GM19324 (cell line): ENCODE measurements at regions not wholly inside any gene's neighbourhood (a gene's known extent, or its start where the extent isn't known, plus 50 kb on each side); places are given as distances from the start of the nearest gene placed in this dataset.
"Not testable (repeated sequence)": the region's sequence is repeated elsewhere in the genome, so short reads cannot be mapped to it uniquely, and the experiment has no call there.

ENCODE experiments used
- ATAC-seq: cut with Tn5 transposase; IDR thresholded peaks from one replicate; pipeline ENCODE4 v1.9.1; 2021; ENCODE audit warnings: mild to moderate bottlenecking, moderate library complexity; ENCODE audit not compliant: unreplicated experiment, low FRiP score

DNA sequence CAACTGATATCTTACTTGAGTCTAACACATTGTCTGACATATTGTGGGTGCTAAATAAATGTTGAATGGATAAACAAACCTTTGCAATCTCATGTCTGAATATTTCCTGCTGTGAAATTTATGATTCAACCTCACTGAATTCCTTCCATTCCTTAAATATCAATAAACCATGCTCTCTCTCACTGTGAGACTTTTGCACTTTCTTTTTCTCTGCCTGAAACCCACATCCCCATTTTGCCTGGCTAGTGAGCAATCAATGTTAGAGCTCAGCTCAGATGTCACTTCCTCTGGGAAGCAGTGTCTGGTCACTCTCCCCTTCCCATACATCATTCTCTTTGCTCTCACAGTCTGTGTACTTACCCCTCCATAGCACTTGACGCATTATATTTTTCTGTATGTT, 383.7 kb upstream of the TRPC7 start:
- ATAC-seq, result no peak

DNA sequence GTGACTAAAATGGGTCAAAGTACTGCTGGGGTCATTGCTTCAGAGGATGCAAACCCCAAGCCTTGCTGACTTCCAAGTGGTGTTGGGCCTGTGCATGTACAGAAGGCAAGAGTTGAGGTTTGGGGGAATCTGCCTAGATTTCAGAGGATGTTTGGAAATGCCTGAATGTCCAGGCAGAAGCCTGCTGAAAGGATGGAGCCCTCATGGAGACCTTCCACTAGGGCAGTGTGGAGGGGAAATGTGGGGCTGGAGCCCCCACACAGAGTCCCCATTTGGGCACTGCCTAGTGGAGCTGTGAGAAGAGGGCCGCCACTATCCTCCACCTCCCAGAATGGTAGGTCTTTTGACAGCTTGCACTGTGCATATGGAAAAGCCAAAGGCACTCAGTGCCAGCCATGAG, 377.7 kb upstream of the TRPC7 start:
- ATAC-seq, result no peak

DNA sequence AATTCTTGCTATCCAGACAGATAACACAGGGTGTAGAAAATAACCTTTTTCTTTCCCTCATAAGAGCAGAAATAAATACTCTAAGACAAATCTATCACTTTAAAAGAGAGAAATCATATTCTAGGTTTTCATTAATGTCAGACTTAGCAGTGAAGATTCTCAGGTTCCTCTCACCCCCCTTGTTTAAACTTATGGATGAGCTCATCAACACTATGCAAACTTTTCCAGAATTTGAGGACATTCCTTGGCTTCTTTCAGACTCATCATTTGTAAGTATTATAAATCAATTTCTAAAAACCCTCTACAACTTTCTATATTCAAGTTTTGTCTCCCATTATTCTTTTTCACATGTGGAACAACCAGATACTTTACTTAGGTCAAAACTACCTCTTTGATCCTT, 374.9 kb upstream of the TRPC7 start:
- ATAC-seq, result no peak

DNA sequence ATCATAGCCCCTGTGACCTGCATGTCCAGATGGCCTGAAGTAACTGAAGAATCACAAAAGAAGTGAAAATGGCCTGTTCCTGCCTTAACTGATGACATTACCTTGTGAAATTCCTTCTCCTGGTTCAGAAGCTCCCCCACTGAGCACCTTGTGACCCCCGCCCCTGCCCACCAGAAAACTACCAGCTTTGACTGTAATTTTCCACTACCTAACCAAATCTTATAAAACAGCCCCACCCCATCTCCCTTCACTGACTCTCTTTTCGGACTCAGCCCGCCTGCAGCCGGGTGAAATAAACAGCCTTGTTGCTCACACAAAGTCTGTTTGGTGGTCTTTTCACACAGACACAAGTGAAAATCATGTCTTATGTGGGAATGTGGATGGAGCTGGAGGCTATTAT, 373.9 kb upstream of the TRPC7 start:
- not testable (repeated sequence) for ATAC-seq

DNA sequence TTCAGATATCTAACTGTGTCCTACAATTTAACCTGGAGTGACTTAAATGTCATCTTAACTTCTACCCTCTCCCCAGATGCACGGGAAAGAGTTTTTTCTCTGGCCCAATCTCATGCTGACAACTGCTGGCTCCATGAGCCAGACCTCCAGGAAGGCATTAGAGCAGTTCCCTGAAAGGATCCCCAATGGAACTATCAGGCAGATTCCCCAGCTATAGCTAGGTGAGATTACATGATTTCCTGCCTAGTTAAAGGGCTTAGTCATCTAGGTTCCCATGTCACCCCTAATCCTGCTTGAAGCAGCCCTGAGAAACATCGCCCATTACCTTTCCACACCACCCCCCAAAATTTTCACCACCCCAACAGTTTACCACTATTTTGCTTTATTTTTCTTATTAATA, 373.5 kb upstream of the TRPC7 start:
- ATAC-seq, result no peak

DNA sequence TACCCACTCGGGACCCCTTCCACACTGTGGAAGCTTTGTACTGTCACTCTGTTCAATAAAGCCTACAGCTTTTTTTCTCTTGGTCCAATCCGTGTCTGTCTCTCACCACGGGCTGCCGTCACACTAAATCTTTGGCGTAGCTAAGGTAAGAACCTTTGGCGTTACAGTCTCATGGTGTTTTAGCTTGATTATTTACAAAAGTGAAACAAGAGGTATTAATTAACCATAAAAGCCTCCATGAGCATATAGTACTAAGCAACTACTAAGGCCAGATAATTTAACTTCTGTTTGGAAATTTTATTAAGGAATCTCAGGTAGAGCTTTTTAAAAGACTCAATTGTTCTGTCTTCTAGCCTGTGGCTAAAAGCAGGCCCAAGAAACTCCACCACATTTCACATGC, 370.7 kb upstream of the TRPC7 start:
- no peak for ATAC-seq

DNA sequence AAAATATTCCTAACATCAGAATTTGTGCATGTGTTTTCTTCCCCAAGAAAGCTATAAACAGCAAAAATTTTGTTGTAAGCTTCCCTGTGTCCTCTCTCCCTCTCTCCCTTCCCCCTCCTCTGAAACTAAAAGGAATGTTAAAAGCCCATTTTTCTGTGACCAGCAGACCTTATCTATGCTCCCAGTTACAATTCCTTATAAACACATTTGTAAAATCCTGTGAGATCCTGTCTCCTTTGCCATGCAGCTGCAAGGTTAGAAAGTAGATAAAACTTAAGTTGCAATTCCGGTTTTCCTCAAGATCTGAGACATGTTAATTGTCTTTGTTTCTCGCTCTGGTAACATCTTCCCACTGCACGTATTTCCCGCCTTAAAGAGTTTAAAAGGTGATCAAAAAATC, 370.3 kb upstream of the TRPC7 start:
- not testable (repeated sequence) for ATAC-seq

DNA sequence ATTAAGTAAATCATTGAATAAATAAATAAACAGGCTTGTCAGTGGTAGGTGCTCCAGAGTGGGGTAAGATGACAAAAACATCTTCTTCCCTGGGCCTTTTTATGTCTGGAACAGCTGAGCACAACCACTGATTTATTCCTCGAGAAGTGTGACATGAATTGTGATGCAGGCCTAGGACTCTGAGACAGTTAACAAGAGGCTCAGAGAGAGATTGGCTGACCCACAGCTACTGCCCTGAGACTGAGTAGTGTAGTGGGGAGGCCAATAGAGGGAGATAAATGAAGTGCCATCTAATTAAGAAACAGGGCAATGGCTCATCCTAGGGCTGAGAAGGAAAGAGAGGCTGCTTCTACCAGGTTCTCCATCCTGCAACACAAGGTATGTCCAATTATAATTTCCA, 369.3 kb upstream of the TRPC7 start:
- no peak for ATAC-seq

DNA sequence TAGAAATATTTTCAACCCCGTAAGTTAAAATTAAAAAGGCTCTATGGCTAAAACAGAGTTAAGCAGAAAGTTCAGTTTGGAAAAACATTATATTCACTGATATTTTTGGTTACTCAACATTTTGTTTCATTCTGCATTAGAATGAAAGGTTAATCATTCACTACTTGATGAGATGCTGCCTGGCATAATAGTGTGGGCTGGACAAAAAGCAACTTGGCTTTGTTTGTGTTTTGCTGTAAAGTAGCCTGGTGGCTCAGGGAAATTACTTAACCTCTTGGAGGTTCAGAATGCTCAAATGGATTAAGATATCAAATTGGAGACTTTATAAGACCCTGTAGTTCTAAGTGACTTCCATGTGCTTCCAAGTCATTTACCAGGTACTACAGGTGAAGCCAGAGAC, 367.4 kb upstream of the TRPC7 start:
- no peak for ATAC-seq

DNA sequence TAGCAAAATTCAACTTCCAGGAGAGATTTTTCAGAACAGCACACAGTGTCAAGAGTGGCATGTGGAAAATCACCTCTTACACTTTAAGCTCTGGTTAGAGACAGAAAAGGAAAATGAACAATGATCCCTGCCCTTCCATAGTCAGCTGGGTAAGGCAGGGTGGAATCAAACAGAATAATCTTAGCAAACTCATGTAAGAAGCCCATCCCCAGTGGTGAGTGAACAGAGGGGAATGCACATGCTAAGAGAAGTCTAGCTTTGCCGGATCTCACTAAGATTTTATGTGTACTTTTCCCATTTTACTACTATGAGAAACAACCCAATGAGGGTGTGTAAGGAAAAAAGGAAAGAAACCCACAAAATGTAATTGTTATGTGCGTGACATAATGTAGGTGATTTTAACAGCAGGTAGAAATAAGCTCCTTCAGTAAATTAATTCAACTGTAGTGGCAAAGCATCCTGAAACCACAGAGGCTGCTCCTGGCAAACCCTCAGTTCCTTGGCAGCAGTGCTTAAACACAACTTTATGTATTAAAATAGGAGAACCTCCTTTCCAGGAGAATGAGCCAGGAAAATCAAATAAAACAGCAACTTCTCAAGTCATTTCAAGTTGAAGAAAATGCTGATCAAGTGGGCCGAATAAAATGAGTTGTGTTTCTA, 366.0 kb upstream of the TRPC7 start:
- ATAC-seq, result no peak

DNA sequence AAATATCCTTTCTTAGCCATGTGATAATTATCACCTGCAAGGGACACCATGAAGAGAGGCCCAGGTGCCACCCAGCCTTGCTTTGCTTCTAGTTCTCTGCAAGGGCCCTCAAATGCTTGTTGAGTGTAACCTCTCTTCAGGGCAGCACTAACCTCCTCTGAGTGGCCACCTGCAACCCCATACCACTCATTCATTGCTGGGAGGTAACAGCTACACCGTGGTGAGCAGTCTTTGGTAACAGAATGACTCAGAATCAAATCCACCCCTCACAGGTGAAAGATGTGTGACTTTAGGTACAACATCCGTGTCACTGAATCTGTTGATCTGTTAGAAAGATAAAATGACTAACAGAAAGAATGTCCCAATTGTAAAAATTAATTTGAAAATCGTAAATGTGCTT, 365.1 kb upstream of the TRPC7 start:
- ATAC-seq, result no peak

DNA sequence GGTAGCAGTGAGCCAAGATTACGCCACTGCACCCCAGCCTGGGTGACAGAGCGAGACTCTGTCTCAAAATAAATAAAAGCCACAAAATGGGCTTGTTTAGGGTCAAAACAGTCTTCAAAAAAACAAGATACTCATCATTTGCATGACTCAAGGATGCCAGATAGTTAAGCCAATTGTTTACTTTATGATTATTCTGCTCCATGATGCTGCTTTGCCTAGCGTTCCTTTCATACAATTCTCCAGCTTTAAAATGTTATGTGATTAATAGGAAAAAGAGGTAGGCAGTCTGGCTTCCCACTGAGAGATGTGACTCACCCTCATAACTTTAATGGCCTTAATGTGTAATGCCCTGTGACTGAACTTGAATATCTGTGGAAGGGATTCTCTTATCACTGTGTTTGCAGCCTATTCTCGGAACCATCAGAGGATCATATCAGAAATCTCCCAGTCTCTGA, 364.6 kb upstream of the TRPC7 start:
- ATAC-seq, result no peak

DNA sequence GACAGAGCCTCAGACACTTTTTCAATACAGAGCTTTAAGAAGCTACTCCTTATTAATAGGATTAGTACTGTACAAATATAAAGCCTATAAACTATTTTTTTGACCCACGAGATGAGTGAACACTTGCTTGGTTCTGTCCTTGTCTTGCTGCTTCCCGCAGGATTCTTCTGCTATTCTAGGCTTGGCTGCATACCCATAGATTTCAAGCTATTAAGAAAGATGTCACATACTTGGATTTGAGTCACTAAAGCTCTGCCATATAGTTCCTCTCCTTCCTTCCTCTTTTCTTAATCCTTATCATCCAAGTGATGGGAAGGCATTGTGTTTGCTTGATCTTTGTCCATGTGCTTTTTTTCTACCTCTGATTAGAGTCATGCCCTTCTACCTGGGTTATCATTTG, 361.2 kb upstream of the TRPC7 start:
- no peak for ATAC-seq

DNA sequence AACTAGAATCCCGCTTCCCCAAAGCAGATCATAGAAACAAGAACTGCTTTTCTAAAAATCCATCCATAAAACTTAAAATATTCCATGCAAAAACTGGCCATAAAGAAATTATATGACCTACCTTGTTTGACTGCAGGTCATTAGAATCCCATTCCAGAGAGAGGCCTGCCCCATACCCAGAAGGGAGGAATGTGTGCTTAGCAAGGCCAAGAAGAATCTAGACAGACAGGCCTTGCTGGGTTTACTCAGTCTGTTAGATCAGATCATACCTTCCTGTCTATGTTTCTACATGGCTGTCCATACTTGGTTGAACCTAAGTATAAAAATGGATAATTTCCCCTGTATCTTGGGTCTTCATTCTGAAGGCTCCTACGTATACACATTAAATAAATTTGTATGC, 358.8 kb upstream of the TRPC7 start:
- ATAC-seq, result no peak

DNA sequence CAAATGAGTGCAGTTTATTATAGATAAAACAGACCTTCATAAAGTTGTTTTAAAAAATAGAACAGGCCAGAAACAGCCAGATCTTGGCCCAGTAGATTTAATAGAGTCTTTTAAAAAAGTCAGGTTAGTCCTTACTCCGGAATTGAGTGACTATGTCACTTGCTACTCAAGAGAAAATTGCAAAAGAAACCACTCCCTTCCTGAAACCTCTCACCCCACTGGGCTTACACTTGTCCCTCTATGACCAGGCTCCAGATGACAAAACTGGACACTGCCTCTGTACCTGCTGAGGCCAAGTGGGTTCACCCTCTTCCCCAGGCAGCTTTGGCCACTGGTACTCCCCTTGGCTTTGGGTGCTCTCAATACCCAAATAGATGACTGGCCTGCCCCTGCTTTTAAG, 357.2 kb upstream of the TRPC7 start:
- ATAC-seq, result no peak

DNA sequence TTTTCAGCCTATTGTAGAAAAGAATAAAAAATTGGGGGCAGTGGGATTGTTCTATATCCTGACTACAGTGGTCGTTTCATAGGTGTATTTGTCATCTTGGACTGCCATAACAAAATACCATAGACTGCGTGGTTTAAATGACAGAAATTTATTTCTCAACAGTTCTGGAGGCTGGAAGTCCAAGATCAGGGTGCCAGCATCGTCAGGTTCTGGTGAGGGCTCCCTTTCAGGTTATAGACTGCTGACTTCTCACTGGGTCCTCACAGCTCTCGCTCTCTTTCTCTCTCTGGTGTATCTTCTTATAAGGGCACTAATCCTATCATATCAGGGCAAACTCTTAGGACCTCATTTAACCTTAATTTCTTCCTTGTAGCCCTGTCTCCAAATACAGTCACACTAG, 356.7 kb upstream of the TRPC7 start:
- ATAC-seq, result no peak

DNA sequence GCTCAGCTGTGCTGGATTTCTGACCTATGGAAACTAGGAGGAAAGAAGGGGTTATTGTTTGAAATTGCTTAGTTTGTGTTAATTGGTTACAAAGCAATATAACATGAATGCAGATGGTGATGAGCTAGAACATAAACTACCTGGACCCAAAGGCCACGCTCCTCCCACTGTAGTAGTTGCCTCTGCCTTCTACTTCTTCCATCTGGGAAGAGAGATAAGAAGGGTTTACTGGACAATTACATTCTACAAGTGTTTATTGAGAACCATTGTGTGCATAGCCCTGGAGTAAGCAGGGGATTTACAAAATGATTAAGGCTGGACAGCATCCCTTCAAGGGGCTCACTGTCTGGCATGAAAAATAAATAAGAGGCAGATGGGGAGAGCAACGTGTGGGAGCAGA, 355.3 kb upstream of the TRPC7 start:
- ATAC-seq, result no peak

DNA sequence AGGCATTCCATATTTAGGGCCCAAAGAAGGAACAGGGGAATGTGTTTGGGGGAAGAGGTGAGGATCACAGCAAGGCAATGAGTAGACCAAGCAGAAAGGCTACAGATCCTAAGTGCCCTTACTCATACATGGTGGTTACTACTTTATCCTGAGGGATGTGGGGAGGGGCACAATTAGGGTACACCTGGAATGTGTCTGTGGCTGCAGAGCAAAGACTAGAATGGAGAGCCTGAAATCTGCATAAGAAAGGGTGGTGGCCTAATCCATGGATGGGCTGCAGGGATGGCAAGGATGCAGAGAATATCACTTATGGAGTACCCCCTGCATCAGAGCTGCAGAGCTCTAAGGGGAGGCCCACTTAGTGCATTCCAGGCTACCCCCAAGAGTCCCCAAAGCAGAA, 352.6 kb upstream of the TRPC7 start:
- no peak for ATAC-seq

DNA sequence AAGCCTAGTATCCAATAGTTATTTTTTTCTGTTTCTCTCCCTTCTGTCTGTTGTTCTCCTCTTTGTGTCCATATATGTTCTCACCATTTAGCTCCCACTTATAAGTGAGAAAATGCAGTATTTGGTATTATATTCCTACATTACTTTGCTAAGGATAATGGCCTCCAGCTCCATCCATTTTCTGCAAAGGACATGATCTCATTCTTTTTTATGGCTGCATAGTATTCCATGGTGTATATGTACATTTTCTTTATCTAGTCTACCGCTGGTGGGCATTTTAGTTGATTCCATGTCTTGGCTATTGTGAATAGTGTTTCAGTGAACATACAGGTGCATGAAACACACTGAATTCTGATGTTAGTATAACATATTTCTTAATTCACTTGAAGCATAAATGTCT, 348.9 kb upstream of the TRPC7 start:
- no peak for ATAC-seq

DNA sequence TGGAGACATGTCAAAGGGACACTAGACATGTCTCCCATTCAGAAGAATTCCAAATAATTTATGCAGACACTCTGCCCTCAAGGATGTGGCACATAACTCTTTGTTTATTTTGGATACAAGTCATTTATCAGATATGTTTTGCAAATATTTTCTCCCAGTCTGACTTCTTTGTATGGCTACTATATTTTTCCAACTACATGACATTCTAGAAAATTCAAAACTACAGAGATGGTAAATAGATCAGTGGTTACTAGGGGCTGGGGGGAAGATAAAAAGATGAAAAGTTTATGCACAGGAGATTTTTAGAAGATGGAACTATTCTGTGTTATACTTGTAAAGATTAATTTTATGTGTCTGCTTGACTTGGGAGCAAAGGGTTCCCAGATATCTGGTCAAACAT, 347.3 kb upstream of the TRPC7 start:
- no peak for ATAC-seq

DNA sequence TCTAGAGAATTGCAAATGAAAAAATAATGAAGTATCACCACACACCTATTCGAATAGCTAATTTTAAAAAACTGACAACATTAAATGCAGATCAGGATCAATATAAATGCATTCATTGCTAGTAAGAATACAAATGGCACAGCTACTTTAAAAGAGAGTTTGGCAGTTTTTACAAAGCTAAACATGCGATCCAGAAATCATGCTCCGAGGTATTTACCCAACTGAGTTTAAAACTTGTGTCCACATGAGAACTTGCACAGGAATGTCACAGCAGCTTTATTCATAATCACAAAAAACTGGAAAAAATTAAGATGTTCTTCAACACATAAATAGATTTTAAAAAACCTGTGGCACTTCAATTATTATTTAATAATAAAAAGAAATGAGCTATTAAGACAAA, 345.5 kb upstream of the TRPC7 start:
- ATAC-seq, result no peak

DNA sequence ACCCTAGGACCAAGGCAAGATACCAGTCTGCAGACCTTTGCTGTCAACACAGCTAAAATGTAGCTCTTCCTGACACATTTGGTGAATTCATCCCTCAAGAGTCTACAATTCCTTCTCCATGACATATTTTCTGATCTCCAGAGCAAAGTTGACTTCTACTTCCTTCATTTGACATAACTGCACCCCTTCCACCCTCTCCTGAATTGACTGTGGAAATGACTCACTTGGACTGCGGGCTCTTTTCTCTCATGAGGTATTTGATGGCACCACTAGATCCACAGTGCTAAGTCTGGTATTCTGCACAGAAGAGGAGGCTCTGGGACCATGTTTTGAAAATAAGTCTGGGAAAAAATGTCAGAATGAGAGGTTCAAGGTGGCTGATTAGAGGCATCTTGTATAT, 338.4 kb upstream of the TRPC7 start:
- ATAC-seq, result no peak

DNA sequence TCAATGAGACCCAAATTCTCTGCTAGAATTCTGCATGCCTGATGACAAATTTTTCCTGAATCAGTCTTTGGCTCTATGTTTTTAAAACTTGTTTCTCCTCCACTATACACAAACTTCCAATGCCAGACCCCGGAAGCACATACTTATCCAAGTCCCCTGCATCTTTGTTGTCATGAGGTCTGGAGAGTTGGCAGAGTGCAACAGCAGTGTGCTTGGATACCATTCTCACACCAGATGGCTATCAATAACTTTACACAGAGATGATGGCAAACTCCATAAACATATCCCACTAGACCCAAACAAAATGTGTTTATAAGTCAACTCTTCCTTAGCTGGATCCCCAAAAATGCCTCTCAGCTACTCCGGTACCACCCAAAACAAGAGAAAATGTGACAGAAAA, 337.7 kb upstream of the TRPC7 start:
- ATAC-seq, result no peak
